Mammary epithelial cell (primary cell): ENCODE measurements at regions not wholly inside any gene's neighbourhood (a gene's known extent, or its start where the extent isn't known, plus 50 kb on each side); places are given as distances from the start of the nearest gene placed in this dataset.
"Not testable (repeated sequence)": the region's sequence is repeated elsewhere in the genome, so short reads cannot be mapped to it uniquely, and the experiment has no call there.

ENCODE experiments used
- EZH2 ChIP-seq: IDR thresholded peaks from 2 replicates; pipeline ENCODE4 v1.6.1; 2012; ENCODE audit warnings: low read length, inconsistent platforms, borderline replicate concordance
- TF ChIP-seq, protein P1 (sequence below), 2 donors: IDR thresholded peaks in 1 of 2; conservative IDR thresholded peaks in 1 of 2; 2 replicates each; pipeline ENCODE4 v1.5.1; 2011 to 2012; ENCODE audit warnings: inconsistent platforms in 2 of 2, low read length in 2 of 2, mild to moderate bottlenecking in 2 of 2, control low read depth in 1 of 2, low read depth in 1 of 2; ENCODE audit not compliant: insufficient read depth in 1 of 2; ENCODE audit errors: extremely low read depth in 1 of 2

DNA sequence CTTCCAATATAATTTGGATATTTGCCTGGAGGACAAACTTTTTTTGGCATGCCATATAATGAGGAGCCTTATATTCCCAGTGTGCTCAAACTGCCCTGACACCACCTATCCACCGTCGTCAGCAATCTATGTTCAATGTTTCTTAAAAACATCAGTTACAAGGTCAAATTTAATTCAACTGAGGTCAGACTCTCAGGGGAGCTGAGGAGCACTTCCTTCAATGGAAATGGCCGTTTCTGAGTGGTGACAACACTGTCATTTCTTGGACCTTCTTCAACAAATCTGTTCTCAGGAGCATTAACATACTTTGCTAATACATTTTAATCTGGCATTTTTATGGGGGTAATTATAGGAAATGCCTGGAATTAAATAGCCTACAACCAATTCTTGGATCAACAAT is 90.8 kb upstream of the FBXO28 start:
- not testable (repeated sequence) for TF ChIP-seq EZH2
- TF ChIP-seq, protein P1, sequence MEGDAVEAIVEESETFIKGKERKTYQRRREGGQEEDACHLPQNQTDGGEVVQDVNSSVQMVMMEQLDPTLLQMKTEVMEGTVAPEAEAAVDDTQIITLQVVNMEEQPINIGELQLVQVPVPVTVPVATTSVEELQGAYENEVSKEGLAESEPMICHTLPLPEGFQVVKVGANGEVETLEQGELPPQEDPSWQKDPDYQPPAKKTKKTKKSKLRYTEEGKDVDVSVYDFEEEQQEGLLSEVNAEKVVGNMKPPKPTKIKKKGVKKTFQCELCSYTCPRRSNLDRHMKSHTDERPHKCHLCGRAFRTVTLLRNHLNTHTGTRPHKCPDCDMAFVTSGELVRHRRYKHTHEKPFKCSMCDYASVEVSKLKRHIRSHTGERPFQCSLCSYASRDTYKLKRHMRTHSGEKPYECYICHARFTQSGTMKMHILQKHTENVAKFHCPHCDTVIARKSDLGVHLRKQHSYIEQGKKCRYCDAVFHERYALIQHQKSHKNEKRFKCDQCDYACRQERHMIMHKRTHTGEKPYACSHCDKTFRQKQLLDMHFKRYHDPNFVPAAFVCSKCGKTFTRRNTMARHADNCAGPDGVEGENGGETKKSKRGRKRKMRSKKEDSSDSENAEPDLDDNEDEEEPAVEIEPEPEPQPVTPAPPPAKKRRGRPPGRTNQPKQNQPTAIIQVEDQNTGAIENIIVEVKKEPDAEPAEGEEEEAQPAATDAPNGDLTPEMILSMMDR (conservative IDR thresholded peaks at IDR 0.05 in 1 of 2, IDR thresholded peaks at IDR 0.05 in 1 of 2; ENCODE audit: extremely low read depth in 1 of 2, insufficient read depth in 1 of 2, low read depth in 1 of 2, low read length in 2 of 2): not testable (repeated sequence)
